Mesenchymal stem cell (in vitro differentiated cells and primary cell): ENCODE measurements at regions not wholly inside any gene's neighbourhood (a gene's known extent, or its start where the extent isn't known, plus 50 kb on each side); places are given as distances from the start of the nearest gene placed in this dataset.

ENCODE experiments used
- DNase-seq: peaks from one replicate; pipeline ENCODE4 v3.0.0-alpha.2; 2013
- H2AFZ ChIP-seq: one replicate; pipeline ENCODE4 v1.6.1; 2013; ENCODE audit warnings: low read depth, mild to moderate bottlenecking, control low read depth, inconsistent platforms, low read length, moderate library complexity
- H2AK5ac ChIP-seq: 2 replicates; pipeline ENCODE4 v1.6.1; 2013; ENCODE audit warnings: low read length, moderate library complexity, mild to moderate bottlenecking, inconsistent platforms; ENCODE audit not compliant: severe bottlenecking
- H2BK120ac ChIP-seq: one replicate; pipeline ENCODE4 v1.6.1; 2013; ENCODE audit warnings: low read depth, mild to moderate bottlenecking, inconsistent platforms, low read length, moderate library complexity
- H2BK12ac ChIP-seq, 2 experiments: one replicate each; pipeline ENCODE4 v1.6.1; 2013; ENCODE audit warnings: inconsistent platforms in 2 of 2, low read length in 2 of 2, mild to moderate bottlenecking in 2 of 2, moderate library complexity in 2 of 2, control low read depth in 1 of 2
- H2BK15ac ChIP-seq: one replicate; pipeline ENCODE4 v1.6.1; 2013; ENCODE audit warnings: mild to moderate bottlenecking, low read depth, inconsistent platforms; ENCODE audit not compliant: poor library complexity, severe bottlenecking
- H2BK5ac ChIP-seq: 2 replicates; pipeline ENCODE4 v1.6.1; 2013; ENCODE audit warnings: low read depth, mild to moderate bottlenecking, low read length, control low read depth, inconsistent platforms; ENCODE audit not compliant: poor library complexity, severe bottlenecking
- H3K14ac ChIP-seq, 2 experiments: one replicate each; pipeline ENCODE4 v1.6.1; 2013; ENCODE audit warnings: inconsistent platforms in 2 of 2, low read length in 2 of 2, control low read depth in 1 of 2, mild to moderate bottlenecking in 1 of 2, moderate library complexity in 1 of 2
- H3K18ac ChIP-seq, 2 experiments: one replicate each; pipeline ENCODE4 v1.6.1; 2013; ENCODE audit warnings: inconsistent platforms in 2 of 2, low read length in 2 of 2, control low read depth in 1 of 2, low read depth in 1 of 2, mild to moderate bottlenecking in 1 of 2
- H3K23ac ChIP-seq, 2 experiments: one replicate each; pipeline ENCODE4 v1.6.1; 2013; ENCODE audit warnings: inconsistent platforms in 2 of 2, low read length in 2 of 2, mild to moderate bottlenecking in 2 of 2, moderate library complexity in 2 of 2, control low read depth in 1 of 2
- H3K27ac ChIP-seq: 2 replicates; pipeline ENCODE4 v1.5.1; 2013; ENCODE audit warnings: mild to moderate bottlenecking, moderate library complexity, low read length, control low read depth, inconsistent platforms; ENCODE audit not compliant: poor library complexity, severe bottlenecking
- H3K27me3 ChIP-seq, 2 experiments: 2 replicates each; pipeline versions ENCODE4 v1.6.1 to v1.7.0; 2013; ENCODE audit warnings: low read length in 2 of 2, mild to moderate bottlenecking in 2 of 2, moderate library complexity in 2 of 2, control low read depth in 1 of 2, inconsistent platforms in 1 of 2; ENCODE audit not compliant: control insufficient read depth in 1 of 2, insufficient read depth in 1 of 2
- H3K36me3 ChIP-seq, 2 experiments: 2 replicates each; pipeline versions ENCODE4 v1.6.1 to v1.7.0; 2013; ENCODE audit warnings: low read length in 2 of 2, control low read depth in 1 of 2, inconsistent platforms in 1 of 2, low read depth in 1 of 2, mild to moderate bottlenecking in 1 of 2; ENCODE audit not compliant: insufficient read depth in 2 of 2, control insufficient read depth in 1 of 2
- H3K4ac ChIP-seq, 2 experiments: one replicate each; pipeline ENCODE4 v1.6.1; 2013; ENCODE audit warnings: inconsistent platforms in 2 of 2, low read length in 2 of 2, mild to moderate bottlenecking in 2 of 2, moderate library complexity in 2 of 2, control low read depth in 1 of 2, low read depth in 1 of 2
- H3K4me1 ChIP-seq: 2 replicates; pipeline ENCODE4 v1.6.1; 2013; ENCODE audit warnings: low read depth, low read length, control low read depth; ENCODE audit not compliant: control insufficient read depth, insufficient read depth
- H3K4me2 ChIP-seq: 2 replicates; pipeline ENCODE4 v1.6.1; 2013; ENCODE audit warnings: low read length, mild to moderate bottlenecking, inconsistent platforms; ENCODE audit not compliant: poor library complexity, severe bottlenecking
- H3K4me3 ChIP-seq, 2 experiments: 2 replicates each; pipeline versions ENCODE4 v1.5.1 to v1.7.0; 2013; ENCODE audit warnings: low read length in 2 of 2, mild to moderate bottlenecking in 2 of 2, control low read depth in 1 of 2, low read depth in 1 of 2; ENCODE audit not compliant: insufficient read depth in 1 of 2
- H3K79me1 ChIP-seq: replicated peaks from 2 replicates; pipeline ENCODE4 v1.6.1; 2013; ENCODE audit warnings: mild to moderate bottlenecking, control low read depth, low read length, inconsistent platforms; ENCODE audit not compliant: poor library complexity, severe bottlenecking
- H3K9ac ChIP-seq: 2 replicates; pipeline ENCODE4 v1.7.0; 2013; ENCODE audit warnings: mild to moderate bottlenecking, low read length, moderate library complexity
- H3K9me3 ChIP-seq: 2 replicates; pipeline ENCODE4 v1.7.0; 2013; ENCODE audit warnings: mild to moderate bottlenecking, low read length; ENCODE audit not compliant: control insufficient read depth
- H4K8ac ChIP-seq: one replicate; pipeline ENCODE4 v1.6.1; 2013; ENCODE audit warnings: inconsistent platforms, mild to moderate bottlenecking, low read length, moderate library complexity
- H4K91ac ChIP-seq: one replicate; pipeline ENCODE4 v1.6.1; 2013; ENCODE audit warnings: mild to moderate bottlenecking, low read length, inconsistent platforms
- WGBS: methylation state at CpG from one replicate; pipeline ENCODE4 v1.1.7; 2013; ENCODE audit warnings: mixed read lengths; 5-methylcytosine and 5-hydroxymethylcytosine counted together

GRCh38 chr7:26533217-26533616, 241.6 kb downstream of the SNX10 start:
- Histone ChIP-seq H3K79me1 (no peaks in the 10 kb centered on the region), H2AK5ac (no peak overlapping the region), H3K36me3 (no peaks in the 10 kb centered on the region), H2BK120ac (no peak overlapping the region), H3K9me3 (no peaks in the 10 kb centered on the region), H3K4me1 (no peaks in the 10 kb centered on the region), H2BK12ac (no peak overlapping the region), H2BK15ac (no peak overlapping the region), H3K9ac (no peak overlapping the region), H2AFZ (no peak overlapping the region), H3K18ac (no peak overlapping the region), H3K27me3 (peaks cover 35 to 41% of the 10 kb centered on the region in 2 experiments), H4K8ac (no peak overlapping the region), H3K4ac (no peak overlapping the region), H4K91ac (no peak overlapping the region), H3K4me3 (no peak overlapping the region), H3K27ac (no peak overlapping the region), H3K23ac (no peak overlapping the region), H2BK5ac (no peak overlapping the region), H3K4me2 (no peak overlapping the region), H3K14ac (no peak overlapping the region)
- WGBS: 100% methylated on average over 1 of the region's 4 CpGs
- no peak for DNase-seq

GRCh38 chr7:26534649-26535482, 243.2 kb downstream of the SNX10 start:
- no peak overlapping the region for H3K23ac ChIP-seq
- no peaks in the 10 kb centered on the region for H3K79me1 ChIP-seq
- H3K4me2 ChIP-seq: no peak overlapping the region
- H3K9me3 ChIP-seq: no peaks in the 10 kb centered on the region
- 44% methylated on average over 13 of the region's 17 CpGs for WGBS
- no peak overlapping the region for H3K27ac ChIP-seq
- H2AFZ ChIP-seq: no peak overlapping the region
- no peak overlapping the region for H3K4me3 ChIP-seq
- no peaks in the 10 kb centered on the region for H3K36me3 ChIP-seq
- H2BK15ac ChIP-seq: no peak overlapping the region
- H2BK5ac ChIP-seq: no peak overlapping the region
- H2AK5ac ChIP-seq: no peak overlapping the region
- no peak overlapping the region for H2BK12ac ChIP-seq
- H4K91ac ChIP-seq: no peak overlapping the region
- H2BK120ac ChIP-seq: no peak overlapping the region
- DNase-seq: no peak
- no peak overlapping the region for H4K8ac ChIP-seq
- no peak overlapping the region for H3K4ac ChIP-seq
- H3K27me3 ChIP-seq: peaks cover 46 to 49% of the 10 kb centered on the region in 2 experiments
- no peak overlapping the region for H3K9ac ChIP-seq
- peak overlapping the region in 1 of 2 experiments; percentile 27 for H3K14ac ChIP-seq
- H3K4me1 ChIP-seq: no peaks in the 10 kb centered on the region
- H3K18ac ChIP-seq: no peak overlapping the region

- no peaks in the 10 kb centered on the region for H3K79me1 ChIP-seq
- H2BK5ac ChIP-seq: no peak overlapping the region
- no peak overlapping the region for H3K27ac ChIP-seq
- H3K27me3 ChIP-seq: peaks cover 48 to 52% of the 10 kb centered on the region in 2 experiments
- 33% methylated on average over 3 of the region's 3 CpGs for WGBS
- H2AK5ac ChIP-seq: no peak overlapping the region
- H3K14ac ChIP-seq: no peak overlapping the region
- no peak overlapping the region for H3K4ac ChIP-seq
- no peaks in the 10 kb centered on the region for H3K4me1 ChIP-seq
- no peak overlapping the region for H3K18ac ChIP-seq
- H2BK15ac ChIP-seq: no peak overlapping the region
- H3K36me3 ChIP-seq: no peaks in the 10 kb centered on the region
- H3K9me3 ChIP-seq: no peaks in the 10 kb centered on the region
- H3K9ac ChIP-seq: no peak overlapping the region
- no peak overlapping the region for H4K91ac ChIP-seq
- H2BK12ac ChIP-seq: no peak overlapping the region
- no peak overlapping the region for H3K4me3 ChIP-seq
- DNase-seq: no peak
- no peak overlapping the region for H2BK120ac ChIP-seq
- H3K23ac ChIP-seq: no peak overlapping the region
- no peak overlapping the region for H3K4me2 ChIP-seq
- H4K8ac ChIP-seq: no peak overlapping the region
- no peak overlapping the region for H2AFZ ChIP-seq
These were observed 243.9 kb downstream of the SNX10 start for GRCh38 chr7:26535483-26536007.

- Histone ChIP-seq H3K23ac (no peak overlapping the region), H2BK120ac (no peak overlapping the region), H3K27me3 (peaks cover 44 to 54% of the 10 kb centered on the region in 2 experiments), H3K36me3 (no peaks in the 10 kb centered on the region), H3K4me3 (no peak overlapping the region), H3K27ac (no peak overlapping the region), H3K4ac (no peak overlapping the region), H2AK5ac (no peak overlapping the region), H2BK5ac (no peak overlapping the region), H3K14ac (no peak overlapping the region), H4K8ac (no peak overlapping the region), H3K4me1 (no peaks in the 10 kb centered on the region), H4K91ac (no peak overlapping the region), H3K79me1 (no peaks in the 10 kb centered on the region), H3K18ac (no peak overlapping the region), H2BK12ac (no peak overlapping the region), H3K9me3 (no peaks in the 10 kb centered on the region), H2AFZ (no peak overlapping the region), H3K4me2 (no peak overlapping the region), H3K9ac (no peak overlapping the region), H2BK15ac (no peak overlapping the region)
- WGBS: 74% methylated on average over 6 of the region's 7 CpGs
- no peak for DNase-seq
These were observed 246.6 kb downstream of the SNX10 start for GRCh38 chr7:26538216-26538615.
